DMS 273 treated with DMSO at 0.1 percent for 48 hours (cell line): ENCODE measurements at regions not wholly inside any gene's neighbourhood (a gene's known extent, or its start where the extent isn't known, plus 50 kb on each side); places are given as distances from the start of the nearest gene placed in this dataset.
"Not testable (repeated sequence)": the region's sequence is repeated elsewhere in the genome, so short reads cannot be mapped to it uniquely, and the experiment has no call there.

Experiments used
- DNase-seq: peaks from one replicate; lab custom pipeline; 2025; lab: John Stamatoyannopoulos, UW

DNA sequence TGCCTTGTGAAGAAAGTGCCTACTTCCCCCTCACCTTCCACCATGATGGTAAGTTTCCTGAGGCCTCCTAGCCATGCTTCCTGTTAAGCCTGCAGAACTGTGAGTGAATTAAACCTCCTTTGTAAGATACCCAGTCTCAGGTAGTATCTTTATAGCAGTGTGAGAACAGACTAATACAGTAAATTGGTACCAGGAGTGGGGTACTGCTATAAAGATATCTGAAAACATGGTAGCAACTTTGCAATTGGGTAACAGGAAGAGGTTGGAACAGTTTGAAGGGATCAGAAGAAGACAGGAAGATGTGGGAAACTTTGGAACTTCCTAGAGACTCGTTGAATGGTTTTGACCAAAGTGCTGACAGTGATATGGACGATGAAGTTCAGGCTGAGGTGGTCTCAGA, 550.3 kb upstream of the ADAMTS5 start:
- DNase-seq: not testable (repeated sequence)

- DNase-seq: no peak
These were observed 548.8 kb upstream of the ADAMTS5 start for GRCh38 chr21:27515676-27516075.

GRCh38 chr21:27513825-27514224, 546.9 kb upstream of the ADAMTS5 start:
- no peak for DNase-seq

- DNase-seq: no peak
These were observed 546.1 kb upstream of the ADAMTS5 start for GRCh38 chr21:27513016-27513415.

GRCh38 chr21:27511233-27511632, 544.3 kb upstream of the ADAMTS5 start:
- DNase-seq: no peak

DNA sequence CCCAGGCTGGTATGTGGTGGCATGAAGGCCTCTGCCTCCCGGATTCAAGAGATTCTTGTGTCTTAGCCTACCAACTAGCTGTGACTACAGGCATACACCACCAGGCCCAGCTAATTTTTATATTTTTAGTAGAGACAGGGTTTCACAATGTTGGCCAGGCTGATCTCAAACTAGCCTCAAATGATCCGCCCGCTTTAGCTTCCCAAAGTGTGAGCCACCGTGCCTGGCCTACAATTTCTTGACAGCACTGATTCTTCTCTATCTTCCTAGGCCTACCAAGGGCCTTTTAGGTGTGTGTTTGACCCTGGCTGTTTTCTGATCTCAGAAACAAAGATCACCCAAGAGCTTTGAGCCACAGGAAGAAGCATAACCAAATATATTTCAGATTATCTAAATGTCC, 540.8 kb upstream of the ADAMTS5 start:
- DNase-seq: no peak

DNA sequence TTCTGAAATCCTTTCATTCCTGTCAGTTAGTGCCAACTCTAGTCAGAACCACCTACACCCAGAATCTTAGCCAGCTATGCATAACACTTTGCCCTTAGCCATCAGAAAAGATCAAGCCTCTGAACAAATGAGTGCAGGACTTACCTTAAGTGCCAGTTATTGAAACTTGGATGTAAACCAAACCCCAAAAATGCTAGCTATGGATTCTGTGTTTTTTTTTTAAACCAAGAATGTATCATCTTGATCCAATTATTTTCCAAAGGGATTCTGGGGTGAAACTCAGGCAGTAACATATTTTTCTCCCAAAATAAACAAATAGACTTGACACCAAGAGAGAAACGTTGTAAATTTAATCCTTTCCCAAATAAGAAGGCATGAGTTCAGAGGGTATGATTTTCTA, 538.6 kb upstream of the ADAMTS5 start:
- no peak for DNase-seq

GRCh38 chr21:27502801-27503200, 535.9 kb upstream of the ADAMTS5 start:
- no peak for DNase-seq

GRCh38 chr21:27498025-27498424, 531.1 kb upstream of the ADAMTS5 start:
- DNase-seq: no peak

GRCh38 chr21:27495836-27496235, 528.9 kb upstream of the ADAMTS5 start:
- no peak for DNase-seq

GRCh38 chr21:27493542-27493941, 526.7 kb upstream of the ADAMTS5 start:
- no peak for DNase-seq

GRCh38 chr21:27487676-27488075, 520.8 kb upstream of the ADAMTS5 start:
- no peak for DNase-seq

GRCh38 chr21:27480841-27481261, 514.0 kb upstream of the ADAMTS5 start:
- no peak for DNase-seq

- DNase-seq: no peak
These were observed 510.4 kb upstream of the ADAMTS5 start for GRCh38 chr21:27477296-27477695.

DNA sequence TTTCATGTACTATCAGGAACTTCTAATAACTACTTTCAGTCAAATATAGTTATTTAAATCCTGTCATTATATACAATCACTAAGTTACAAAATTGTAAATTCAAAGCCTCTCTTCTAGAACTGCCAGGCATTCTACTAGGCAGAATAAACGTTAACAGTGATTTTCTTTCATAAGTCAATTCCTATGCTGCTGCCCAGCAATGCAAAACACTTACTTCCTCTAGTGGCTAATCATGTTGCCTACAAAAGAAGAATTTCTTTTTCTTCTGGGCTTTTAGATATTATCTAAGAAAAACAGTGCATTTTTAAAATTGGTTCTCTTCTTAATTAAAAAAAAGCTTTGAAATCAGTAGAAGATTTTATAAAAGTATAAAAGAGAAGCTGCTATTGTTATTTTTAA, 509.8 kb upstream of the ADAMTS5 start:
- DNase-seq: no peak

DNA sequence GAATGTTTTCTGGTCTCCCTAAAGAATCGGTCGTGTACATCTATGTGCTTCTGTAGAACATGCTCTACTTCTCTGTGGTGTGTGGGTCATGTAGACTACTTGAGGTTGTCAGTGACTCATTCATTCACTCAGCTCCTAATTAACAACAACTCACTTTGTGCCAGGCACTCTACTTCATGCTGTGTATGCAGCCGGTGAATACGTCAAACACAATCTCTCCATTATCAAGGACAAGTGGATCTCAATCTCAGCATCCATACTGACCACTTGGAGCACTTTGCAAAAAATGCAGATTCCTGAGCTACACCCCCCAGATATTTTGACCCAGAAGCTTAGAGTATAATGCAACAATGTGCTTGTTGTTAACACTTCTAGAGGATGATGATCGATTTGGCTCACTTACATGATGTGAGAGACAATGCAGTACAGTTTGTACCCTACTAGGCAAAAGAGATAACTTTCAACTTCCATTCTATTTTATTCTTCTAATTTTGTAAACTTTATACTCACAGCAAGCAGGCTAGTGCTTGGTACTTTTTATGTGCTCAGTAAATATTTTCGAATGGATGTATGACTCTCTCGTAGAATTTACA, 508.6 kb upstream of the ADAMTS5 start:
- no peak for DNase-seq

- no peak for DNase-seq
These were observed 500.5 kb upstream of the ADAMTS5 start for GRCh38 chr21:27467366-27467765.

GRCh38 chr21:27466140-27466539, 499.3 kb upstream of the ADAMTS5 start:
- DNase-seq: no peak

DNA sequence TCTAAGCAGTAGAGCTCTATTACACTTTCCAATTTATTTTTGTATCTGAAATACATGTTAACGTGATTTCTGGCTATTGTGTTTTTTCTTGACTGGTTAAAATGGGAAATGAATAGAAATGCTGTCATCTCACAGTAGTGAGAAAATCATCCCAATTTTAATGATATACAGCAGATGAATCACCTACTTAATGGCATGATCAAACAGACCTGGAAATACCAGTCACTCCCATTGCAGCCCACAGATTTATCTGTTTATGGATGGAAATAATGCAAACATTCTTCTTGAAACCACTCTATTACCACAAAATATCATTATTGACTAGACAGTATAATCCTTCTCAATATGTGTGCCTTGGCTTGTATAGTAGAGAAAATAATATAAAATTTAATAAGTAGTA, 497.8 kb upstream of the ADAMTS5 start:
- no peak for DNase-seq

DNA sequence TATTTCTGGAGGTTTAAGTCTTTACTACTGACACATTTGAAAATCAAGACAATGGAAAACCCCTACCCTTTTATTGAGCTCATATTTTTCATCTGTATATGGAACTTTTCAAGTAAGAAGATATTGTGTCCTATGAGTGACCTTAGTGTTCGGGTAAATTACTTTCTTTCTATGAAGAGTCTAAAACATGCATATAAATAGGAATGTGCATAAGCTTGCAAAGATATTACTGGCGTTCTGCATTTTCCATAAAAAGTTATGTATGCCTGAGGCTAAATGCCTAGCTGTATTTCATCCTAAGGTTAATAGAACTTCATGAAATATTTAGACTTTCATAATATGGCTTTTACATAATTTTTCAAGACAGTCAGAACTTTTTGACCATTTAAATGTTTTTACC, 495.8 kb upstream of the ADAMTS5 start:
- DNase-seq: no peak

DNA sequence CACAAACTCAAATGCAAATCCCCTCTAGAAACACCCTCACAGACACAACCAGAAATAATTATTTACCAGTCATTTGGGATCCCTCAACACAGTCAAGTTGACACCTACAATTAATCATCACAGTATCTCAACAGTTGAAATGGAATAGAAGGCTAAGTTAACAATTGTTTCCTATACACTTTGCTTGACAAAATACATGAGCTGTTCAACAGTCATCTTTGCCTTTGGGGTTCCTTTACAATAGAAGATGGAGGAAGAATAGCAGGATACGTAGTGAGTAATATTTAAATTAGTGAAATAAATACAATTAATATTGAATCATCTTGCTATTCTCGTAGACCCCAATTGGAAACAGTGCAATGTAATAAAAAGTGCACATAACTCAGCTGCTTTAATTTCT, 487.3 kb upstream of the ADAMTS5 start:
- DNase-seq: no peak

- no peak for DNase-seq
These were observed 484.2 kb upstream of the ADAMTS5 start for GRCh38 chr21:27451116-27451515.

DNA sequence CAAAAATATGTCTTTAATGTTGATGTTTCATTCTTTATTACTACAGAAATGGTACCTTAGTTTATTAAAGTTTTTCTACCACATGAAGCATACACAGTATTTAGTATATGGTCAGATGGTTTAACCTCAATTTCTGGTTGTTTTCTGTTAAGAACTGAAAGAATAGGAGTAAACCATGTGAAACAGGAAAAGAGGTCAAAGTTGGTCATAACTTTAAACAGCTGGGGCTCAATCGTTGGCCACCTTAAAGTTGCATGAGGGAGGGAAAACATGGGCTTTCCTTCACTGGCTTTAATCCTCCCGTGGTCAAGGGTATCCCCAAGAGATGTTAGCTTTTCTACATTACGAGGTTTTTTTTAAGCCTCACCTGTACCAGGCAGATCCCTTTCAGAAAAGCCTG, 483.3 kb upstream of the ADAMTS5 start:
- no peak for DNase-seq

DNA sequence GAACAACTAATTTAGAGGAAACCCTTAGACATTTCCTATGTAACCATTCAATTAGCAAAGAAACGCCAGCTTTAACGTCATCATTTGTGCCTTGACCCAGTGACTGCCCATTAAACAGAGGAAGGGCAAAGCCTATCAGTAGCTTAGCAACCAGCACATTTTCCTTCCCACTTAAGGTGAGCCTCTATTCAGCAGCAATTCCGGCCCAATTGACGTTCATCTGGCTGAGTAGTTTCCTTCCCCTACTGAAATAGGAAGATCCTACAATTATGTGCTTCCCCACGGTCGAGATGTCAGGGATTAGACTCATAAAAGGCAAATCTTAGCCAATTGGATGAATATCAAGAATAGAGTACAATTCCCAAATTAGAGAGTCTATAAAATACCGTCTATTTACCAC, 482.1 kb upstream of the ADAMTS5 start:
- no peak for DNase-seq

DNA sequence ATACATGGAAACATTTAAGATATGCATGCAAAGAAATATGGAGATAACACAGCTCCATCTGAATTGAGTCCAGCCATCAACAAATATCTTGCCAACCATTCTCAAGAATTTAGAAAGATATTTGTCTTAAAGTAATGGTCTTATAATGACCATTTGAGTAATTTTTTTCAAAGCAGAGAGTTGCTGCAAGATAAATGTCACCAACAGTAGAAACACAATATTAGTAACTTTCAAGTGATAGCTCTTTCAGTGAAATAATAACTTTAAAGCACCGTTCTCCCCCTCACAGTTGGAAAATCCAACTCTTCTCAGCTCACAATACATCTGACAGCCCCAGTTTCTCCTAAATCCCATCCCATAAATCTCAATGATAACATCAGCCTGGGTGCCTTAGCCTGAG, 481.0 kb upstream of the ADAMTS5 start:
- no peak for DNase-seq
